GM12878 (cell line): ENCODE measurements at regions not wholly inside any gene's neighbourhood (a gene's known extent, or its start where the extent isn't known, plus 50 kb on each side); places are given as distances from the start of the nearest gene placed in this dataset.

Experiments used
- ATAC-seq: fragments of 200-7000 bp; cut with Tn5 transposase; 3 replicates; pipeline ENCODE4 v1.9.1; 2020; ENCODE audit warnings: mild to moderate bottlenecking, moderate library complexity
- BruUV-seq: library from RNA; stranded (reverse); fragments of 400-500 nt; replicated peaks from 2 replicates; lab custom pipeline; 2021; lab: Mats Ljungman, UMichigan
- CTCF ChIA-PET: fragments of 300-600 bp; sonication (Branson Sonifier 250); formaldehyde crosslinking; extraction: SDS; loops from one replicate; lab custom pipeline; 2021; ENCODE audit warnings: inconsistent platforms; lab: Yijun Ruan, JAX
- POLR2A ChIA-PET: fragments of 350-600 bp; formaldehyde crosslinking; extraction: SDS; loops from one replicate; lab custom pipeline; 2021; ENCODE audit warnings: inconsistent platforms; lab: Charles Lee
- RAD21 ChIA-PET: fragments of 300-600 bp; sonication (Branson Sonifier 250); formaldehyde crosslinking; loops from one replicate; lab custom pipeline; 2023; ENCODE audit warnings: antibody characterized with exemption; ENCODE audit not compliant: unreplicated experiment; lab: Charles Lee
- SMC1A ChIA-PET: fragments of 300-600 bp; sonication (Branson Sonifier 250); formaldehyde crosslinking; loops from one replicate; lab custom pipeline; 2023; ENCODE audit not compliant: unreplicated experiment, uncharacterized antibody; lab: Charles Lee
- DNase-seq: peaks from one replicate; pipeline ENCODE4 v3.0.0-alpha.2; 2011; ENCODE audit warnings: low read depth, low spot score
- FAIRE-seq: peaks from 3 replicates; lab custom pipeline; 2011; peaks lifted over from hg19 to GRCh38; lab: Jason Lieb, UNC
- H2AFZ ChIP-seq: 2 replicates; pipeline ENCODE4 v1.6.0; 2011; ENCODE audit warnings: low read depth, low read length, control low read depth; ENCODE audit not compliant: control insufficient read depth
- H3K27ac ChIP-seq: 2 replicates; pipeline ENCODE4 v1.5.1; 2011; ENCODE audit warnings: control low read depth; ENCODE audit not compliant: control insufficient read depth, insufficient read depth
- H3K27me3 ChIP-seq, 2 experiments: replicated peaks in 1 of 2; 2 replicates each; pipeline versions ENCODE4 v1.6.0 to v1.6.1; 2011; ENCODE audit warnings: low read length in 1 of 2; ENCODE audit not compliant: control insufficient read depth in 2 of 2, insufficient read depth in 2 of 2
- H3K36me3 ChIP-seq, 2 experiments: 2 replicates each; pipeline ENCODE4 v1.5.1; 2011; ENCODE audit warnings: low read length in 1 of 2; ENCODE audit not compliant: control insufficient read depth in 2 of 2, insufficient read depth in 2 of 2
- H3K4me1 ChIP-seq: 2 replicates; pipeline ENCODE4 v1.6.1; 2011; ENCODE audit warnings: mild to moderate bottlenecking, low read length, moderate library complexity, mixed read lengths; ENCODE audit not compliant: control insufficient read depth, insufficient read depth
- H3K4me2 ChIP-seq: 2 replicates; pipeline ENCODE4 v1.6.0; 2011; ENCODE audit warnings: control low read depth; ENCODE audit not compliant: control insufficient read depth, insufficient read depth
- H3K4me3 ChIP-seq: fragments of 200-600 bp; sonication (generic); 2 replicates; pipeline ENCODE4 v1.5.1; 2016
- H3K79me2 ChIP-seq: 2 replicates; pipeline ENCODE4 v1.6.0; 2011; ENCODE audit warnings: low read length; ENCODE audit not compliant: control insufficient read depth, insufficient read depth
- H3K9ac ChIP-seq: 2 replicates; pipeline ENCODE4 v1.8.0; 2011; ENCODE audit warnings: low read length, control low read depth, mixed read lengths; ENCODE audit not compliant: control insufficient read depth, insufficient read depth
- H3K9me3 ChIP-seq: replicated peaks from 3 replicates; pipeline ENCODE4 v1.5.1; 2011; ENCODE audit warnings: mild to moderate bottlenecking, low read length; ENCODE audit not compliant: control insufficient read depth, insufficient read depth
- H4K20me1 ChIP-seq: 2 replicates; pipeline ENCODE4 v1.6.0; 2011; ENCODE audit not compliant: control insufficient read depth, insufficient read depth
- ATF7 ChIP-seq: fragments of 450-650 bp; IDR thresholded peaks from 2 replicates; pipeline ENCODE4 v1.6.1; 2016; ENCODE audit warnings: low read depth, mild to moderate bottlenecking
- BCL11A ChIP-seq: IDR thresholded peaks from 2 replicates; pipeline ENCODE4 v1.6.1; 2011; ENCODE audit warnings: low read depth, low read length
- BHLHE40 ChIP-seq, 2 experiments: fragments of 450-650 bp in 1 of 2; IDR thresholded peaks; 2 replicates each; pipeline ENCODE4 v1.6.1; 2011 to 2017; ENCODE audit warnings: low read depth in 2 of 2, borderline replicate concordance in 1 of 2, improper control_type of control experiment in 1 of 2, low read length in 1 of 2, mild to moderate bottlenecking in 1 of 2
- CBFB ChIP-seq: IDR thresholded peaks from 2 replicates; pipeline ENCODE4 v1.6.1; 2016; ENCODE audit warnings: antibody characterized with exemption, low read depth
- CHD4 ChIP-seq: fragments of 200-600 bp; sonication (generic); IDR thresholded peaks from 2 replicates; pipeline ENCODE4 v1.6.1; 2016; ENCODE audit warnings: mild to moderate bottlenecking
- DPF2 ChIP-seq: fragments of 450-650 bp; IDR thresholded peaks from 2 replicates; pipeline ENCODE4 v1.6.1; 2017; ENCODE audit warnings: mild to moderate bottlenecking
- E2F8 ChIP-seq: fragments of 450-650 bp; IDR thresholded peaks from 2 replicates; pipeline ENCODE4 v1.6.1; 2018; ENCODE audit warnings: mild to moderate bottlenecking, low read depth, moderate library complexity; ENCODE audit not compliant: partially characterized antibody
- GATAD2B ChIP-seq: fragments of 450-650 bp; conservative IDR thresholded peaks from 2 replicates; pipeline ENCODE4 v1.6.1; 2017; ENCODE audit warnings: low read depth, mild to moderate bottlenecking, moderate library complexity
- HDAC6 ChIP-seq: fragments of 200-600 bp; sonication (generic); IDR thresholded peaks from one replicate; pipeline ENCODE4 v1.8.0; 2017; ENCODE audit warnings: antibody characterized with exemption; ENCODE audit not compliant: unreplicated experiment
- HSF1 ChIP-seq: fragments of 150-350 bp; IDR thresholded peaks from 2 replicates; pipeline ENCODE4 v1.6.1; 2014; ENCODE audit warnings: mild to moderate bottlenecking, low read depth, low read length
- MYB ChIP-seq: fragments of 150-350 bp; IDR thresholded peaks from 2 replicates; pipeline ENCODE4 v1.6.1; 2014; ENCODE audit warnings: mild to moderate bottlenecking, low read depth, low read length, borderline replicate concordance
- NR2C2 ChIP-seq: IDR thresholded peaks from 2 replicates; pipeline ENCODE4 v1.6.1; 2011; ENCODE audit warnings: borderline replicate concordance, low read depth; ENCODE audit not compliant: control insufficient read depth, insufficient read length
- NR2F1 ChIP-seq: fragments of 450-650 bp; conservative IDR thresholded peaks from 2 replicates; pipeline ENCODE4 v1.6.1; 2017; ENCODE audit warnings: mild to moderate bottlenecking
- POU2F2 ChIP-seq: IDR thresholded peaks from 3 replicates; pipeline ENCODE4 v1.6.1; 2011; ENCODE audit warnings: low read depth, mild to moderate bottlenecking, low read length, borderline replicate concordance
- SMARCA5 ChIP-seq: fragments of 450-650 bp; IDR thresholded peaks from 2 replicates; pipeline ENCODE4 v1.6.1; 2017; ENCODE audit warnings: mild to moderate bottlenecking
- SREBF1 ChIP-seq: IDR thresholded peaks from 2 replicates; pipeline ENCODE4 v1.6.1; 2012; ENCODE audit warnings: mild to moderate bottlenecking, low read length
- STAT1 ChIP-seq: fragments of 450-650 bp; conservative IDR thresholded peaks from 2 replicates; pipeline ENCODE4 v1.6.1; 2014; ENCODE audit warnings: antibody characterized with exemption, mild to moderate bottlenecking
- TCF12 ChIP-seq: IDR thresholded peaks from 2 replicates; pipeline ENCODE4 v1.6.1; 2011; ENCODE audit warnings: low read depth, mild to moderate bottlenecking, low read length
- ZNF622 ChIP-seq: fragments of 450-650 bp; IDR thresholded peaks from 2 replicates; pipeline ENCODE4 v1.6.1; 2017; ENCODE audit warnings: mild to moderate bottlenecking, inconsistent platforms
- WGBS: methylation state at CpG from one replicate; pipeline ENCODE4 v1.1.6; 2016; ENCODE audit warnings: low lambda C conversion rate; ENCODE audit not compliant: insufficient replicate concordance, insufficient coverage; ENCODE audit errors: missing lambda C conversion rate; 5-methylcytosine and 5-hydroxymethylcytosine counted together
- in situ Hi-C: fragments of 300-500 bp; cut with MboI; formaldehyde crosslinking; loops from 9 replicates; pipeline ENCODE4 v1.14.3; 2018; ENCODE audit warnings: mixed read lengths
- intact Hi-C: fragments of 100-400 bp; cut with micrococcal nuclease; formaldehyde crosslinking; loops from one replicate; pipeline ENCODE4 v1.14.2; 2022; ENCODE audit not compliant: unreplicated experiment

DNA sequence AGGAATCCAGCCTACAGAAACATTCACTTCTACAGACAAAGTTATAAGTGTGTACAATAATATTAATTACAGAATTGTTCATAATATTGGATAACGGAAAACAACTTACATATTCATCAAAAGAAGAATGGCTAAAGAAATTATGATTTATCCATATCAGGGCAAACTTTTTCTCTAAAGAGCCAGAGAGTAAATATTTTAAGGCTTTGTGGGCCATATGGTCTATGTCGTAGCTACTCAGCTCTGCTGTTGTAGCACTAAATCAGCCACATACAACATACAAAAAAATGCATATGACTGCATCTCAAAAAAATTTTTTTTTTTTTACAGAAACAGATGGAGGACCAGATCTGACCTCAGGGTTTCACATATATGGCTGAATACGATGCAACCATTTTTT lies 96.7 kb upstream of the GALNT18 start:
- ChIA-PET SMC1A (no interaction called here), RAD21 (no interaction called here), POLR2A (no interaction called here), CTCF (no interaction called here)
- no peak for FAIRE-seq
- no peak overlapping the region for H3K9ac ChIP-seq
- no peak for DNase-seq
- no peak overlapping the region for H3K27ac ChIP-seq
- H2AFZ ChIP-seq: no peak overlapping the region
- no peaks in the 10 kb centered on the region for H4K20me1 ChIP-seq
- H3K79me2 ChIP-seq: no peaks in the 10 kb centered on the region
- WGBS: 42% methylated on average over 3 of the region's 3 CpGs
- H3K4me3 ChIP-seq: no peak overlapping the region
- H3K27me3 ChIP-seq: no peaks in the 10 kb centered on the region
- H3K4me2 ChIP-seq: no peak overlapping the region
- intact Hi-C loops: no loop called here
- no peaks in the 10 kb centered on the region for H3K36me3 ChIP-seq
- H3K9me3 ChIP-seq: peaks cover 1% of the 10 kb centered on the region; the same call in 1 of the 3 replicates
- in situ Hi-C loops: no loop called here
- no TSS peak for BruUV-seq
- no peak for TF ChIP-seq STAT1
- no peak for TF ChIP-seq NR2C2
- TF ChIP-seq NR2F1: no peak
- no peak for TF ChIP-seq HDAC6
- no peak for TF ChIP-seq BCL11A
- no peak for TF ChIP-seq DPF2
- TF ChIP-seq SREBF1: no peak
- no peak for TF ChIP-seq POU2F2
- no peak for TF ChIP-seq HSF1
- TF ChIP-seq BHLHE40 (IDR thresholded peaks at IDR 0.05; ENCODE audit: borderline replicate concordance in 1 of 2, low read depth in 2 of 2, low read length in 1 of 2): no peak
- no peak for TF ChIP-seq ZNF622
- no peak for TF ChIP-seq E2F8
- no peak for TF ChIP-seq ATF7
- no peak for TF ChIP-seq GATAD2B
- TF ChIP-seq CBFB: no peak
- no peak for TF ChIP-seq MYB
- no peak for TF ChIP-seq CHD4
- TF ChIP-seq TCF12: no peak
- TF ChIP-seq SMARCA5: no peak
- no peak for ATAC-seq
- H3K4me1 ChIP-seq: no peaks in the 10 kb centered on the region
